Esophagus (tissue), 2 donors: ENCODE measurements at regions not wholly inside any gene's neighbourhood (a gene's known extent, or its start where the extent isn't known, plus 50 kb on each side); places are given as distances from the start of the nearest gene placed in this dataset.
A peak's percentile ranks its signal among the peaks of the same experiment; 100 is the strongest.

Experiments used
- H3K27ac ChIP-seq, 2 donors: one replicate each; pipeline ENCODE4 v1.5.1; 2013; ENCODE audit warnings: low read depth in 2 of 2, mild to moderate bottlenecking in 2 of 2, inconsistent platforms in 1 of 2, low read length in 1 of 2, moderate library complexity in 1 of 2
- H3K27me3 ChIP-seq, 2 donors: one replicate each; pipeline ENCODE4 v1.6.1; 2013; ENCODE audit warnings: low read length in 2 of 2, control low read depth in 1 of 2, mild to moderate bottlenecking in 1 of 2; ENCODE audit not compliant: insufficient read depth in 2 of 2, control insufficient read depth in 1 of 2
- H3K36me3 ChIP-seq, 2 donors: one replicate each; pipeline ENCODE4 v1.6.1; 2013; ENCODE audit warnings: low read length in 1 of 2; ENCODE audit not compliant: control insufficient read depth in 2 of 2, insufficient read depth in 2 of 2
- H3K4me1 ChIP-seq, 2 donors: one replicate each; pipeline ENCODE4 v1.6.1; 2013; ENCODE audit warnings: low read length in 1 of 2; ENCODE audit not compliant: control insufficient read depth in 2 of 2, insufficient read depth in 2 of 2
- H3K4me3 ChIP-seq, 2 donors: one replicate each; pipeline ENCODE4 v1.5.1; 2013; ENCODE audit warnings: low read length in 2 of 2, mild to moderate bottlenecking in 2 of 2, low read depth in 1 of 2, moderate library complexity in 1 of 2
- H3K9me3 ChIP-seq, 2 donors: one replicate each; pipeline ENCODE4 v1.6.1; 2013; ENCODE audit warnings: mild to moderate bottlenecking in 2 of 2, low read depth in 1 of 2, low read length in 1 of 2, moderate library complexity in 1 of 2; ENCODE audit not compliant: control insufficient read depth in 2 of 2, insufficient read depth in 1 of 2
- WGBS, 2 donors: extraction: QIAGEN DNeasy Blood & Tissue Kit; methylation state at CpG; one replicate each; pipeline ENCODE4 v1.1.7; 2013; 5-methylcytosine and 5-hydroxymethylcytosine counted together
- donor health status: healthy with polysubstance abuse.
- donor health status: Bipolar disorder and iron deficiency.

DNA sequence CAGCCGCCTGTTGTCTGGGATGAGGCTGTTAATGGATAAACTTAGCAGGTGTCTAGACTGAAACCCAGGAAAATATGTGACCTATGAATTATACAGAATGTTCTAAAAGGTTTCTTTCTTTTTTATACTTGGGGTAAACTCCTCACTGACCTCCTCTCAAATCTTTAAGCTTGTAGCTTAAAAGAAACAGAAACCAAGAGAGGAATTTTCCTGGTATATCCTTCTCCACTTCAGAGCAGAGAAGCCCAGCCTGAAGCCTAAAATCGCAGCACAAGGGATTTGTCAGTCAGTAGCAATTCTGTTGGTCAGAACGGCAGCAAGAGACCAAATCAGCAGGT is 99.4 kb upstream of the RIPOR2 start:
- Histone ChIP-seq H3K4me3 (no peak overlapping the region), H3K4me1 (no peaks in the 10 kb centered on the region), H3K9me3 (no peaks in the 10 kb centered on the region), H3K27me3 (no peaks in the 10 kb centered on the region), H3K36me3 (no peaks in the 10 kb centered on the region), H3K27ac (peak overlapping the region in 1 of 2 donors; percentile 35)
- 59 to 65% methylated on average over 3 of the region's 3 CpGs for WGBS, 2 donors

DNA sequence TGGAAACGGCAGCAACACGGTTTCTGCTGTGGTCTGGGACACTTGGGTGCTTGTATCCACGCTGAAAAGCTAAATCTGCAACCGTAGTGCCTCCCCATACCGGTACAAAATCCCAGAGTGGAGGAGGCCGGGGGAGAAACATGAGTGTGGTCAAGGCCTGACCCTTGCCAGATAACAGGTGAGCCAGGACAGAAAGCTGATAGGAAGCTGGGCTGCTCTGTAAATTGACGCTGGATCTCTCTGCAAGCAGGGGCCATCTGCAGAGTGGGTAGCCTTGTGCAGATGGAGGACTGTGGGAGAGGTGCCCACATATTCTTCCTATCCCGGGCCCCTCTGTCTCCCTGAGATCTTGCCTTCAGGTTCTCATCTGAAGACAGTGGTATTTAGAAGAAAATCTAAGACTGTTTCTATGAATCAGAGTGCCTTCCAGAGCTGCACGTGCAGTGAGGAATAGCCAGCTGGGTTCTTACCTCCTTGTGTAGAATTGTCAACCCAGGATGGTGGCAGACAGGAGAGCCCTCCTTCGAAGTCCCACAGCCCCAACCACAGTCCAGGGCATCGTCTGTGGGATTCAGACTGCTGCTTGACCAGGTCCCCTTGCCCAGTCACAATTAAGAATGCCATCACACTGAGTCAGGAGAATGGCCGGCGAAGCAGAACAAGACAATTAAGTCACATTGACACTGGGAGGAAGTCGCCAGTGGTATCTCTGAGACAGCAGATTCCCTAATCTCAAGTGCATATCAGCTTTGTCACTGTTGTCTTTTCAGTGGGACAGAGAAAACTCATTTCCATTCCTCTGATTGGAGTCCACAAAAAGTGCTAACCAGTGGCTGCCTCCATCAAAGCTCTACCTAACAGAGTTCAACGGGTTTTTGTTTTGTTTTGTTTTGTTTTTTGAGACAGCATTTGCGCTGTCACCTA is 100.0 kb upstream of the RIPOR2 start:
- 66 to 74% methylated on average over 16 of the region's 16 CpGs for WGBS, 2 donors
- H3K27ac ChIP-seq = peak overlapping the region in 1 of 2 donors; percentile 35

DNA sequence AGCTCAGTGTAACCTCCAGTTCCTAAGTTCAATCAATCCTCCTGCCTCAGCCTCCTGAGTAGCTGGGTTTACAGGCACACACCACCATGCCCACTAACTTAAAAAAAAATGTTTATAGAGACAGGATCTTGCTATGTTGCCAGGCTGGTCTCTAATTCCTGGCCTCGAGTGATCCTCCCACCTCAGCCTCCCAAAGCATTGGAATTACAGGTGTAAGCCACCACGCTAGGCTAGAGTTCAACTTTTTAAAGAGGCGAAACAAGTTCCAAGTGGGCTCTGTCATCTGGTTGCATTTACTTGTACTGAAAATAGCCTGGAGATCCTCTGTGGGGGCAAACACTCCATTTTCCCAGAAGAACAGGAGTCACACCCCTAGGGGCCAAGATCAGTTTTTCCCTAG is 100.7 kb upstream of the RIPOR2 start:
- no peaks in the 10 kb centered on the region for H3K27me3 ChIP-seq
- H3K9me3 ChIP-seq = no peaks in the 10 kb centered on the region
- no peaks in the 10 kb centered on the region for H3K4me1 ChIP-seq
- no peak overlapping the region for H3K4me3 ChIP-seq
- no peak overlapping the region for H3K27ac ChIP-seq
- no peaks in the 10 kb centered on the region for H3K36me3 ChIP-seq
- WGBS, 2 donors = 96 to 98% methylated on average over 3 of the region's 3 CpGs

More for the DNA sequence above, 100.0 kb upstream of the RIPOR2 start:
- Histone ChIP-seq H3K4me3 (no peak overlapping the region), H3K36me3 (no peaks in the 10 kb centered on the region), H3K9me3 (no peaks in the 10 kb centered on the region), H3K4me1 (no peaks in the 10 kb centered on the region), H3K27me3 (no peaks in the 10 kb centered on the region)

DNA sequence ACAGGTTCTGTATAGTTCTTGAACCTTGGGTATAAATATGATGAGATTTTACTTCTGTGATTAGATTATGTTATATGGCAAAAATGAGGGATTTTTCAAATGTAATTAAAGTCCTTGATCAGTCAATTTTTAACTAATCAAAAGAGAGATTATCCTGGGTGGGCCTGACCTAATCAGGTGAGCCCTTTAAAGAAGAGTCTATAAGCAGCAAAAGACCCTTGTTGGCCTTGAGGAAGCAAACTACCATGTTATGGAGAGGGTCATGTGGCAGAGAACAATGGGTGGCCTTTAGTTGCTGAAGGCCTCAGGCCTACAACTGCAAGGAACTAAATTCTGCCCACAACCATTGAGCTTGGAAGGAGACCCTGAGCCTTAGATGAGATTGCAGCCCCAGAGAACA is 102.5 kb upstream of the RIPOR2 start:
- no peaks in the 10 kb centered on the region for H3K4me1 ChIP-seq
- no peaks in the 10 kb centered on the region for H3K36me3 ChIP-seq
- H3K4me3 ChIP-seq = no peak overlapping the region
- H3K27me3 ChIP-seq = no peaks in the 10 kb centered on the region
- no peak overlapping the region for H3K27ac ChIP-seq
- no peaks in the 10 kb centered on the region for H3K9me3 ChIP-seq

DNA sequence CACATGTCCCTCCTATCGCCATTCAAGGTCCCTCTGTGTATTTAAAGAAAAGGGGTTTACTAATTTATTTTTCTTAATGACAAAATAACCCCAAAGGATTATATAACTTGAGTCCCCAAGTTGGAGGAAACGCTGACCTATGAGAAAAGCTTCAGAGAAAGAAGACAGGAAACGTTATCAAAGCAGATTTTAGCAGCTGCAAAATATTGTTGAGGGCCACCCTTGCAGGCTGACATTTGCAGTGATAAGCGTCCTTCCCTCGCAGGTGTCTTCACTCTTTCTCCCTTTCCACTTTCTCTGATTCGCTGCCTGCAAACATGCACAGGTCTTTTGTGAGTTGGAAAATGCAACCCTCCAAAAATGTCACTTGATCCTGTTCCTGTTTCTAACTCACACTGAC is 103.2 kb upstream of the RIPOR2 start:
- Histone ChIP-seq H3K27ac (no peak overlapping the region), H3K27me3 (no peaks in the 10 kb centered on the region), H3K9me3 (no peaks in the 10 kb centered on the region), H3K4me3 (no peak overlapping the region), H3K36me3 (no peaks in the 10 kb centered on the region), H3K4me1 (no peaks in the 10 kb centered on the region)
- 72 to 76% methylated on average over 6 of the region's 6 CpGs for WGBS, 2 donors

DNA sequence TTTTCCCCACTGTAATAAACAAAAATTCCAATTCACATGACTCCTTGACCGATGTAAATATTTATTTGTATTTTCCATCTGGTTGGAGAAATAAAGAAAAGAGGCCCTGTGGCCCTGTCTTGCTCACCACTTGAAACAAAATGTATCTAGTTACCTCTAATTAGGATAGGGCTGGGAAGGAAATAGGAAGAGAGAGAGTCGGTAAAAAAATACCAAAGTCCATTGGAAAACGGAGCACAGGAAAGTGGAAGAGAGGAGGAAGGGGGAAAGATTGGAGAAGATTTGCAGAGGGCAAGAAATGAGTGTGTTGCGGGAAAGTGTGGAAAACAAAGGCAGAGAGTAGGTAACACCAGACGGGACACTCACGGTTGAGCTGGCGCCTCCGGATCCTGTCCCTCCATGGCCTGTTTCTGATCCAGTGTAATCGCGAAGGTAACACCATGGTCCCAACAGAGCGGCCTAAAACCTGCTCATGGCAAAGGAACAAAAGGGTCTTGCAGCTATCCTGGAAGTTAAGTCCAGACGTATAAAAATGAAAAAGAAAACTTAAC is 105.8 kb upstream of the RIPOR2 start:
- no peaks in the 10 kb centered on the region for H3K9me3 ChIP-seq
- H3K4me3 ChIP-seq = peak overlapping the region in 1 of 2 donors; percentile 12
- H3K36me3 ChIP-seq = no peaks in the 10 kb centered on the region
- H3K27ac ChIP-seq = peak overlapping the region; percentile 11 to 27
- H3K27me3 ChIP-seq = no peaks in the 10 kb centered on the region
- 77 to 79% methylated on average over 12 of the region's 12 CpGs for WGBS, 2 donors
- H3K4me1 ChIP-seq = no peaks in the 10 kb centered on the region

DNA sequence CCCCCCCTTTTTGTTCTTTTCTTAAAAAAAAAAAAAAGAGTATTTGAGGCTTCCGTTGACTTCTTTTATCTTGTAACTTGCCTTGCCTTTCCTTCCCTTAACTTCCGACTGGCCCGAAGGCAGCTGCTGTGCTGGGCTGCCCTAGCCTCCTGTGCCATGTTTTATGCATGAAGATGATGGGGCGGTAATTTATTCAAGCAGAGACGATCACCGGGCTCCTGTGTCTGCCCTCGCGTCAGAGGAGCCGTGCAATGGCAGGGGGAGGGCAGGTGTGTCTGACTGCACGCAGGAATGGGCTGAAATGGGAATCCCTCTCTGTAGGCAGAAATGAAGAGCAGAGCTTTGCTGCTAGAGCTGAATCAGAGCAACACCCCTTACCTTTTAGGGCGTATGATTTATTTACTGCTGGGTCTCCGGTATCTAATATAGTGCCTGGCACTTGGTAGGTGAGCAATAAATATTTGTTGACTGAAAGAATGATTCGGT is 106.3 kb upstream of the RIPOR2 start:
- Histone ChIP-seq H3K27ac (no peak overlapping the region), H3K4me3 (no peak overlapping the region), H3K9me3 (no peaks in the 10 kb centered on the region), H3K36me3 (no peaks in the 10 kb centered on the region), H3K27me3 (no peaks in the 10 kb centered on the region), H3K4me1 (no peaks in the 10 kb centered on the region)
- WGBS, 2 donors = 75 to 76% methylated on average over 13 of the region's 13 CpGs

DNA sequence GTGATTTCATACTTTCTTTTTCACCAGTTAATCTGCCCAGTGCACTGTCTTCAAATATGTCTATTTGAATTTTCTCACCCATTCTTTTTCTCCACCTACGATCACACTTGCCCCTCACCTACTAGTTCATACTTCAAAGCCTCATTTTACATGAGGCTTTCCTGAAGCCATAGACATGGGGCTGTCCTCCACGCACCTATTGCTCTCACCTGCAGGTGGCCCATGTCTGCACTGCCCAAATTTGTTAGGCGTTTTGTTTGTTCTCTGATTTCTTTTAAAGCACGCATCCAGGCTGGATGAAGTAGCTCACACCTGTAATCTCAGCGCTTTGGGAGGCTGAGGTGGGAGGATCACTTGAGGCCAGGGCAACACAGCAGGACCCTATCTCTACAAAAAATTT is 106.8 kb upstream of the RIPOR2 start:
- Histone ChIP-seq H3K4me3 (no peak overlapping the region), H3K27me3 (no peaks in the 10 kb centered on the region), H3K36me3 (no peaks in the 10 kb centered on the region), H3K27ac (no peak overlapping the region), H3K4me1 (no peaks in the 10 kb centered on the region), H3K9me3 (no peaks in the 10 kb centered on the region)
- WGBS, 2 donors = 84 to 85% methylated on average over 5 of the region's 5 CpGs

DNA sequence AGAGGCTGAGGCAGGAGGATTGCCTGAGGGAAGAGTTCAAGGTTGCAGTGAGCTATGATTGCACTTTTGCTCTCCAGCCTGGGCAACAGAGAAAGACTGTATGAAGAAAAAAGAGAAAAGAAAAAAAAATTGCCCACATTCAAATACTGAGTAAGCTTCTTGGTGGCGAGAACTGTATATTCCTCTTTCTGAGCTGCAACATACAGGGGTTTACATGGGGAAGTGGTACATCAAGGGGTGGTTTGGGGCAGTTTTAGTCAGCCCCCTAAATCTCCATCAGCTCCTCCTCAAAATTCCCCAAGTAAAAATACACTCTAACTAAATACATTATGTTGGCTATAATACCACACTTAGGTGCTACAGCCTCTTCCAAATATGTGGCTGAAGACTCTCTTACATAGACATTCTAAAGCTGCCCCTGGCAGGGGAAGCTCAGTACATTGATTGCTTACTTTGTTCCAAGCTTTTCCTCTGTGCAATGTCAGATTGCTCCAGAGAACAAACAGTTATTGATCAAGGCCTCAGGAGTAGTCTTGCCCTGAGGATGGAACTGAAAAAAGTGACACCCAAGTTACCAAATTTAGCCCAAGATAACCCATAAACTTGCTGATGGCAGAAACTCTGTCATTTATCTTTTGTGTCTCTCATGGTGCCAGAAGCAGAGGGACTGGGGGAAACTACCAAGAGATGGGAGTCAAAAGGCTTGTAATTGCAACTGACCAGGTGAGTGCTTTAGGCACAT is 107.4 kb upstream of the RIPOR2 start:
- Histone ChIP-seq H3K4me3 (no peak overlapping the region), H3K27ac (no peak overlapping the region)
- 86 to 98% methylated on average over 1 of the region's 1 CpG for whole genome bisulfite sequencing, 2 donors

More for the DNA sequence above, 107.4 kb upstream of the RIPOR2 start:
- Histone ChIP-seq H3K4me1 (no peaks in the 10 kb centered on the region), H3K36me3 (no peaks in the 10 kb centered on the region), H3K27me3 (no peaks in the 10 kb centered on the region), H3K9me3 (no peaks in the 10 kb centered on the region)
